ENCODE measurements at regions not wholly inside any gene's neighbourhood (a gene's known extent, or its start where the extent isn't known, plus 50 kb on each side); places are given as distances from the start of the nearest gene placed in this dataset.

DNA sequence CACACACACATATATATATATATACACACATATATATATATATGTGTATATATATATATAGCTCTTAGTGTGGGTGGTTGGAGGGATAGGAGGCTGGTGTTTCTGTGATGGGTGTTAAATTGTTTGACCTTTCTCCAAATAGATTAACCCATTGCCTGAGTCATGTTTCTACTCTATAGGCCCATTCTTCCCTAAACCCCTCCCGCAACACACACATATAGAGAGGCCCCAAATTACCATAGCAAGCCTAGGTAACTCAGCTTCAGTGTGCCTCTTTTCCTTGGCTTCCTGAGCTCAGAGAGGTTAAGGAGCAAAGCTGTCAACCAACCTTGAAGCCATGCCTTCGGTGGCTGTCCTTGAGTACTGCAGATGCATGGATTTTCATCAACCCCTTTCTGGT lies 98.7 kb upstream of the ADO start:
- WGBS, 4 donors = 77 to 98% (median 94%) methylated on average over 2 of the region's 2 CpGs
- intact Hi-C loops (cut with DNase I) = no loop called here
- Histone ChIP-seq H3K36me3 (no peaks in the 10 kb centered on the region), H3K4me3 (no peak overlapping the region), H3K27me3 (peaks cover 0 to 6% (median 0%) of the 10 kb centered on the region in 9 donors), H3K4me1 (peaks cover 0 to 27% (median 0%) of the 10 kb centered on the region in 12 donors), H3K9me3 (peaks cover 0 to 4% (median 0%) of the 10 kb centered on the region in 12 donors), H3K27ac (no peak overlapping the region)
- TF ChIP-seq POLR2A (IDR thresholded peaks at IDR 0.05) = no peak
- TF ChIP-seq, protein P1, sequence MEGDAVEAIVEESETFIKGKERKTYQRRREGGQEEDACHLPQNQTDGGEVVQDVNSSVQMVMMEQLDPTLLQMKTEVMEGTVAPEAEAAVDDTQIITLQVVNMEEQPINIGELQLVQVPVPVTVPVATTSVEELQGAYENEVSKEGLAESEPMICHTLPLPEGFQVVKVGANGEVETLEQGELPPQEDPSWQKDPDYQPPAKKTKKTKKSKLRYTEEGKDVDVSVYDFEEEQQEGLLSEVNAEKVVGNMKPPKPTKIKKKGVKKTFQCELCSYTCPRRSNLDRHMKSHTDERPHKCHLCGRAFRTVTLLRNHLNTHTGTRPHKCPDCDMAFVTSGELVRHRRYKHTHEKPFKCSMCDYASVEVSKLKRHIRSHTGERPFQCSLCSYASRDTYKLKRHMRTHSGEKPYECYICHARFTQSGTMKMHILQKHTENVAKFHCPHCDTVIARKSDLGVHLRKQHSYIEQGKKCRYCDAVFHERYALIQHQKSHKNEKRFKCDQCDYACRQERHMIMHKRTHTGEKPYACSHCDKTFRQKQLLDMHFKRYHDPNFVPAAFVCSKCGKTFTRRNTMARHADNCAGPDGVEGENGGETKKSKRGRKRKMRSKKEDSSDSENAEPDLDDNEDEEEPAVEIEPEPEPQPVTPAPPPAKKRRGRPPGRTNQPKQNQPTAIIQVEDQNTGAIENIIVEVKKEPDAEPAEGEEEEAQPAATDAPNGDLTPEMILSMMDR (IDR thresholded peaks at IDR 0.05) = no peak
- no peak for ATAC-seq
- DNase-seq = no peak

DNA sequence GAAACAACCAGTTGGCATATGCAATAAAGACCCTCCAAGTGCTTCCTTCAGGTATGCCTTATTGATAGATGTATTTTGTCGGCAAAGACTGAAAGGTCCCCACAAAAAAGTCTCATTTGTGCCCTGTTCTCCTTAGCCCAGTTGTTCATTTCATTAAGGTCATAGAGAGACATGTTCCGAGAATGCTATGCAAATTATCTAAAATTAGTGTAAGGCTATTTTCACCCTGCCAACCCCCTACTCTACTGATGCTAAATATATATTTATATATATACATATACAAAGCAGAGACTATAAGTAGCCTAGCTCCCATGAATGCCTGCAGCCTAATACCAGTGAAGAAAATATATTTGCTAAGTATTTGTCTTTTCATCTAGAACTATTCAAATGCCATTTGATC lies 96.7 kb upstream of the ADO start:
- no peaks in the 10 kb centered on the region for H3K36me3 ChIP-seq
- peaks cover 0 to 29% (median 0%) of the 10 kb centered on the region in 12 donors for H3K4me1 ChIP-seq
- TF ChIP-seq, protein P1 (IDR thresholded peaks at IDR 0.05) = no peak
- TF ChIP-seq POLR2A (IDR thresholded peaks at IDR 0.05) = no peak
- intact Hi-C loops (cut with DNase I) = no loop called here
- no peak overlapping the region for H3K4me3 ChIP-seq
- H3K27me3 ChIP-seq = no peaks in the 10 kb centered on the region
- DNase-seq (no peak), ATAC-seq (no peak)
- H3K27ac ChIP-seq = no peak overlapping the region
- WGBS, 4 donors = 79 to 84% (median 82%) methylated on average over 2 of the region's 2 CpGs
- peaks cover 0 to 4% (median 0%) of the 10 kb centered on the region in 12 donors for H3K9me3 ChIP-seq

DNA sequence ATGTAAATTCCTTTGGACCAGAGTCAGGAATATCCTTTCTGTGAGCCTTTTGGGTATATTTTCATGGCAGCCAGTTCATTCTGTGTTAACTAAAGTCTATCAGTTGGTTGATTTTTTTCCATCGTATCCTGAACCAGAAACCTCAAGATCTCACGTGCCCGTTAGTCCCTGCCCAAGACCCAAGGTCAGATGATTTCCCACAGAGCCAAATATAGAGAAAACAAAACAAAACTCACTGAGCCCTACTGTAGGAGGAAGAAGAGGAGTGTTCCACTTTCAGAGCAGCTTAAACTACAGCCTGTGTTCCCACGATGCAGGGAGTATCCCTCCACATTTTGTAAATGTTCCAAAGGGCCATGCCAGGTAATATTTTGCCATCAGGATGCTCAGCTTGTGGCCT lies 96.0 kb upstream of the ADO start:
- Histone ChIP-seq H3K27me3 (no peaks in the 10 kb centered on the region), H3K4me1 (peaks cover 0 to 29% (median 0%) of the 10 kb centered on the region in 12 donors), H3K36me3 (no peaks in the 10 kb centered on the region), H3K9me3 (peaks cover 0 to 3% (median 0%) of the 10 kb centered on the region in 12 donors), H3K27ac (peak overlapping the region in 2 of 12 donors; percentile 27 to 65), H3K4me3 (no peak overlapping the region)
- 28 to 59% (median 44%) methylated on average over 4 of the region's 4 CpGs for WGBS, 4 donors
- ATAC-seq (peak in 1 of 4 donors; percentile 48), DNase-seq (no peak)
- intact Hi-C loops (cut with DNase I) = no loop called here
- no peak for TF ChIP-seq POLR2A (IDR thresholded peaks at IDR 0.05)
- TF ChIP-seq, protein P1 (IDR thresholded peaks at IDR 0.05) = no peak

DNA sequence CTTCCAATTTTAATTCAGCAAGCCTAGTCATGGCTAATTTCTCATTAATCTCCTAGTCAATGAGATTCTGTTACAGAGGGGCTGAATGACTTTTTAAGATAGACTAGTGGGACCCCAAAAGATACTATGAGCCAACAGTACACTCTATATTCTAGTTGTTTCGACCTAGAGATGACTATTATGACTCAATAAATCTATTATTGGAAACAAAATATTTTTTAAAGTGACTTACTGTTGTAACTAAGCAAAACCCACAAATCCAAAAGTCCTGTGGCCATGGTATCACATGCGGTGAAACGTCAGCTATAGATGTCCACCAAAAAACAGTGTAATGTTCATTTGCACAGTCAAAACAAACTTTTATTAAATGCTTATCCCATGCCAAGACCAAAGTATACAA lies 95.3 kb upstream of the ADO start:
- 78 to 83% (median 81%) methylated on average over 3 of the region's 3 CpGs for WGBS, 4 donors
- Histone ChIP-seq H3K4me1 (peaks cover 0 to 29% (median 0%) of the 10 kb centered on the region in 12 donors), H3K27ac (peak overlapping the region in 1 of 12 donors; percentile 65), H3K27me3 (no peaks in the 10 kb centered on the region), H3K4me3 (no peak overlapping the region), H3K36me3 (no peaks in the 10 kb centered on the region), H3K9me3 (peaks cover 0 to 3% (median 0%) of the 10 kb centered on the region in 12 donors)
- TF ChIP-seq POLR2A (IDR thresholded peaks at IDR 0.05) = no peak
- TF ChIP-seq, protein P1 (IDR thresholded peaks at IDR 0.05) = no peak
- DNase-seq = no peak
- ATAC-seq = no peak
- intact Hi-C loops (cut with DNase I) = no loop called here

All from heart left ventricle (tissue), 16 donors.